GM18505 (cell line): ENCODE measurements at regions not wholly inside any gene's neighbourhood (a gene's known extent, or its start where the extent isn't known, plus 50 kb on each side); places are given as distances from the start of the nearest gene placed in this dataset.
A peak's percentile ranks its signal among the peaks of the same experiment; 100 is the strongest.

Experiments used
- ATAC-seq: cut with Tn5 transposase; IDR thresholded peaks from one replicate; pipeline ENCODE4 v1.9.1; 2021; ENCODE audit not compliant: unreplicated experiment
- POLR2A ChIP-seq: IDR thresholded peaks from 4 replicates; pipeline ENCODE4 v1.6.1; 2011; ENCODE audit warnings: borderline replicate concordance; ENCODE audit not compliant: insufficient read depth, insufficient read length; ENCODE audit errors: extremely low read depth

- peak; percentile 83 for ATAC-seq
- no peak for TF ChIP-seq POLR2A
These were observed 587.7 kb upstream of the GRAMD2B start for GRCh38 chr5:125835293-125836172.

GRCh38 chr5:125836256-125836655, 587.0 kb upstream of the GRAMD2B start:
- no peak for ATAC-seq
- TF ChIP-seq POLR2A: no peak

- TF ChIP-seq POLR2A: no peak
- ATAC-seq: no peak
These were observed 585.3 kb upstream of the GRAMD2B start for GRCh38 chr5:125837866-125838265.

GRCh38 chr5:125847561-125847960, 575.6 kb upstream of the GRAMD2B start:
- no peak for ATAC-seq
- no peak for TF ChIP-seq POLR2A

DNA sequence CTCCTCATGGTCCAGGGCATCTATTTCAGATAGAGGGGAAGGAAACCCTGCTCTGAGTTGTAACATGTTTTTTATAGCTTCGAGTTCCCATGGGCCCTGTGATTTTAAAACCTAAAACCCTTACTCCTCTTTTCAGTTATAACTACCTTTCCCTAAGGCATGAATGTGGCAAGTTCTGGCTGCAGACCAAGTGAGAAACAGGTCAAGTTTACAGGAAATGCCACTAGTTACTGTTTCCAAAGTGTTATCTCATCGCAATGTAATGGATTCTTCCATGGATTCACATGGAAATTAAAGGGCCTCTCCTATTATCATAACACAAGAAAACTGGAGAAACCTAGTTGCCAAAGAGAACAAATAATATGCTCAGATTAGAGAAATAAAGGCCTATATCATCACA, 574.5 kb upstream of the GRAMD2B start:
- no peak for ATAC-seq
- no peak for TF ChIP-seq POLR2A

DNA sequence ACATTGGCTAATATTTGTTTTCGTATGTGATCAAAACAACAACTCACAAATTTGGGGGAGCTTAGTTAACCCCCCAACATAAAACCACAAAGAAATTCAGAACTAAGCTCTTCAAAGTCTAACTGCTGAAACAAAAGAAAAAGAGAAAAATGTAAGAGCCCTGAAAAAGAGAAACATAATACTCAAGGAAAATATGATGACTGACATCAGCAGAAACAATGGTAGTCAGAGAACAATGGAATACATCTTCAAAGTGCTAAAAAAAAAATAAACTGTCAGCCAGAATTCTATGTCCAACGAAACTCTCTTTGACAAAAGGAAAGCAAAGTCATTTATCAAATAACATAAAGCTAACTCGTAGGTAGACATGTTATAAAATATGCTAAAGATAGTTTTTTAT, 566.3 kb upstream of the GRAMD2B start:
- TF ChIP-seq POLR2A: no peak

DNA sequence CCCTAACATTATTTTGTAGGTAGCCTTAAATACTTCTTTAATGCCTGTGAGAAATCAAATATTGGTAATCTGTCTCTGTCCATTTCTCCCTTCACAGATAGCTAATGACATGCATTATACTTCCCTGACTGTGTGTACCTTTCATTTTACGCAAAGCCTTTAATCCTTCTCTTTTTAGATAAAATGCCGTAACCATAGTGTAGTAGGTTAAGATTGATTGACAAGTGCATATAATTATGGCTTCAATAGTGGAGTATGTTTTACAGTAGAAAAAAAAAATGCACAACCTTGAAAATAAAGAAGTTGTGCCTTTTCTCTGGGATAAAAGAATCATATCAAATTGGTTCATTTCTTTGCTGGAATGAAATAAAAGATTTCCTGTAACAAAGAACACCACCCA, 559.6 kb upstream of the GRAMD2B start:
- TF ChIP-seq POLR2A: no peak
- ATAC-seq: no peak

More for the DNA sequence above, 566.3 kb upstream of the GRAMD2B start:
- ATAC-seq: no peak

- no peak for TF ChIP-seq POLR2A
- no peak for ATAC-seq
These were observed 557.9 kb upstream of the GRAMD2B start for GRCh38 chr5:125865166-125865815.

DNA sequence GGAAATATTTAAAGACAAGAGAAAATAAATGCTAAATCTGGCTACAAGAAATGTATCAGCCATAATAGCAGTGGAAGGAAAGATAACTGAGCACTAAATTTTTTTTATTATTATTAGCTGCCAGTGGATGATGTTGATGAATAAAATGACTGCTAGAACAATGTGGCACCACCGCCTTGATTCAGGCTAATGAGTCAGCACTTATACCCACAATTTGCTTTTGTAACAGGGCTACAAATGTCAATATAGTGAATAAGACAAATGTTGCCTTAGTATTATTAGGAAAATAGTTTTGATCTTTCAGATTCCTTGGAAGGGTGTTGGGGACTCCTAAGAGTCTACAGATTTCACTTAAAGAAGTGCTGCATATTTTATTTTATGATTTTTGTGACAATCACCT, 555.2 kb upstream of the GRAMD2B start:
- TF ChIP-seq POLR2A: no peak
- ATAC-seq: no peak

- ATAC-seq: no peak
- no peak for TF ChIP-seq POLR2A
These were observed 553.0 kb upstream of the GRAMD2B start for GRCh38 chr5:125870256-125870655.

DNA sequence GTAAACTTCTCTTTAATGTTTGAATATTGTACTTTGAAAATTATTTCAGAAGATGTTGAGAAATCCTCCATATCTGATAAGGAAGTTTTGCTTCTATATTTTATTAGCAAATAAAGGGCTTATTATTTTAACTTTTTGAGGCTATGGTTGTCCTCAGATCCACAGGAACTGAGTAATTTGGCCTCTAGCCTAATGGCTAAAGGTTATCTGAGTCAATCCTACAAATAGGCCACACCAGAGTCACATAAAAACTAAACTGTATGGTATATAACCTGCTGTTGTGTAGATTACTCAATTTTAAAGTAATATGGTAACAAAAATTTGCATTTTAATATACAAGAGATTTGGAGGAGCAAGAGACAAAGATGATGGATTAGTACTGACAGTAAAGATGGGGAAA, 549.2 kb upstream of the GRAMD2B start:
- ATAC-seq: no peak
- TF ChIP-seq POLR2A: no peak

GRCh38 chr5:125874717-125875116, 548.5 kb upstream of the GRAMD2B start:
- no peak for ATAC-seq

DNA sequence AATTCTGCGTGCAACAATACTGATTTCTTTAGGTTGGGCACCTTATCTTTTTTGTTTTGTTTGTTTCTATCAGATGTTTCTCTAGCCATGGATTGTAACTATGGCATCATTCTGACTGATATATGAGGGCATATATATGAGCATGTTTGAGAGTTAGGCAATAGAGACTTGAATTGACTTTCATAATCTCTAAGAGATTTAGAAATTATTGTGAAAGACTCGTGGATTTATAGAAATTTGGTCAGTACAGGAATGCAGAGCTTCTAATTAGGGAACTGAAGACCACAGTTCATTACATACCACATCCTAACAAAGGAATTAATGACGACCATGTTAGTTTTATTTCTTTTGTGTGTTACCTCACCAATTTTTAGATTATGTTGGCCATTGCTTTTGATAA, 546.0 kb upstream of the GRAMD2B start:
- ATAC-seq: no peak
- no peak for TF ChIP-seq POLR2A

More at GRCh38 chr5:125874717-125875116, 548.5 kb upstream of the GRAMD2B start:
- TF ChIP-seq POLR2A: no peak

- TF ChIP-seq POLR2A: no peak
- ATAC-seq: no peak
These were observed 541.1 kb upstream of the GRAMD2B start for GRCh38 chr5:125882061-125882460.
